D721Med (cell line): ENCODE measurements at regions not wholly inside any gene's neighbourhood (a gene's known extent, or its start where the extent isn't known, plus 50 kb on each side); places are given as distances from the start of the nearest gene placed in this dataset.

Experiments
- DNase-seq: peaks from one replicate; pipeline ENCODE4 v3.0.0; 2011; ENCODE audit warnings: low spot score; ENCODE audit not compliant: insufficient read length
- FAIRE-seq: peaks from 2 replicates; lab custom pipeline; 2011; peaks lifted over from hg19 to GRCh38; lab: Jason Lieb, UNC
- TF ChIP-seq, protein P1 (sequence below): IDR thresholded peaks from 2 replicates; pipeline ENCODE4 v1.5.1; 2012; ENCODE audit warnings: mild to moderate bottlenecking, control low read depth; ENCODE audit not compliant: insufficient read depth; ENCODE audit errors: missing control alignments

DNA sequence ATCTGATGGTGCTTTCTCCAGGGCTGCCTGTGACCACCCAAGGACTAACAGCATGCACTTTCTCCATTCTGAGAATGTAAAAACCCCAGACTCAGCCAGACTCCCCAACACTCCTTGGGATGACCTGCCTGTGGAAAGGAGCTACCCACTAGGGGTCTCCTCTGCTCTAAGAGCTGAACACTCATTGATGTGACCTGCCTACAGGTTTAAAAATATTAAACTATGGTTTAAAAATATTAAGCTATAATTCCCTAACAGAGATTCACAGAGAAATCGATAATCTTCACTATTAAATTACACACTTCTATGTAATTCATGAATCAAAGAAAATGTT is 696.2 kb upstream of the SLITRK5 start:
- FAIRE-seq (no peak), DNase-seq (no peak)
- TF ChIP-seq, protein P1, sequence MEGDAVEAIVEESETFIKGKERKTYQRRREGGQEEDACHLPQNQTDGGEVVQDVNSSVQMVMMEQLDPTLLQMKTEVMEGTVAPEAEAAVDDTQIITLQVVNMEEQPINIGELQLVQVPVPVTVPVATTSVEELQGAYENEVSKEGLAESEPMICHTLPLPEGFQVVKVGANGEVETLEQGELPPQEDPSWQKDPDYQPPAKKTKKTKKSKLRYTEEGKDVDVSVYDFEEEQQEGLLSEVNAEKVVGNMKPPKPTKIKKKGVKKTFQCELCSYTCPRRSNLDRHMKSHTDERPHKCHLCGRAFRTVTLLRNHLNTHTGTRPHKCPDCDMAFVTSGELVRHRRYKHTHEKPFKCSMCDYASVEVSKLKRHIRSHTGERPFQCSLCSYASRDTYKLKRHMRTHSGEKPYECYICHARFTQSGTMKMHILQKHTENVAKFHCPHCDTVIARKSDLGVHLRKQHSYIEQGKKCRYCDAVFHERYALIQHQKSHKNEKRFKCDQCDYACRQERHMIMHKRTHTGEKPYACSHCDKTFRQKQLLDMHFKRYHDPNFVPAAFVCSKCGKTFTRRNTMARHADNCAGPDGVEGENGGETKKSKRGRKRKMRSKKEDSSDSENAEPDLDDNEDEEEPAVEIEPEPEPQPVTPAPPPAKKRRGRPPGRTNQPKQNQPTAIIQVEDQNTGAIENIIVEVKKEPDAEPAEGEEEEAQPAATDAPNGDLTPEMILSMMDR, result peak; percentile 25

DNA sequence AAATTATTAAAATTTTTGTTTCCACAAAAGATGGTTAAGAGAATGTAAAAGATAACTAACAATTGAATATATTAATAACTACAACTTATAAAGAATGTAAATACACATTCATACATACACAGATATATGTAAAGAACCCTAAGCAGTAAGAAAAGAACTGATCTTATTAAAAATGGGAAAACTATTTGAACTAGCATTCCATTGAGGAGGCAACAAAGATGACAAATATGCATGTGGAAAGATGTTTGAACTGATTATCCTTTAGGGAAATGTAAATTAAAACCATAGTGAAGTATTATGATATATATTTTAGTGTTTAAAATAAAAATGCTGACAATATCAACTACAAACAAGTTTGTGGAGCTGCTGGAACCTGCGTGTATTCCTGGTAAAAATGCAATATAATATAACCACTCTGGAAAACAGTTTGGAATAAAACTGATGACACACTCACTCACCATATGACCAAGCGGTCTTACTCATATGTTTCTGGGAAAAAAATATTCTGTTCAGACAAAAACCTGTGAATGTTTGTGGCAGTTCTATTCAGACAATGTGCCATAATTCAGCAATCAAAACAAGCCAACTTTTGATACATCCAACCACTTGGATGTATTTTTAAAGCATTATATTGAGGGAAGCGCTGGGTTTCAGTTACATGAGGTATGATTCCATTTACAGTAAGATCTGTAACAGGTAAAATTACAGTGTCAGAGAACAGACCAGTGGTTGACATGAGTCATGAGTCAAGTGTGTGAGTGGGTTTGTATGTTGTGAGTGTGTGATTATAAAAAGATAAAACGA is 694.4 kb upstream of the SLITRK5 start:
- no peak for FAIRE-seq
- TF ChIP-seq, protein P1, result no peak
- no peak for DNase-seq

DNA sequence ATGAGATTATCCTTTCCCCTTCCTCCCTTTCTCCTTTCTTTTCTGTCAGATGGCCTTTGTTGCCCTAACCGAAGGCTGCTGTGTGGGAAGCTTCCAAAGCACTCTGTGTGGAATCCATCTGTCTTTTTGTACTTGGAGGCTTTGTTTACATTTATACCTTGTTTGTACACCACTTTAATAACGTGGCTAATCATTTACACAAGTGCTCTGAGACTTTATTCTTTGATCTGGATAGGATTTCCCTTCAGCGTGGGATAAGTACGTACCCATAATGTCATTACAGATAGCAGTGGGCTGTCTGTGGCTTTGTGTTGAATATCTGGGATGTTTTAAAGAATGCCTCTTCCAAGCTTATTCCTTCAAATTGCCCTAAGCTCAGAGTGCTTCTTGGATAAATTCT is 684.7 kb upstream of the SLITRK5 start:
- TF ChIP-seq, protein P1, result no peak
- DNase-seq (no peak), FAIRE-seq (peak; percentile 83)

DNA sequence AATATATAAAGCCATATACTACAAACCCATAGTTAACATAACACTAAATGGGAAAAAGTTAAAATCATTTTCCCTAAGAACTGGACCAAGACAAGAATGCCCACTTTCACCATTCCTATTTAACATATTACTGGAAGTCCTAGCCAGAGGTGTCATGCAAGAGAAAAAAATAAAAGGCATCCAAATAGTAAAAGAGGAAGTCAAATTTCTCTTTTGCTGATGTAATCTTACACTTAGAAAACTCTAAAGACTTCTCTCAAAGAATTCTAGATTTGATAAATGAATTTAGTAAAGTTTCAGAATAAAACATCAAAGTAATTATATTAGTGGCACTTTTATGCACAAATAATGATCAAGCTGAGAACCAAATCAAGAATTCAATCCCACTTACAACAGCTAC is 678.9 kb upstream of the SLITRK5 start:
- FAIRE-seq (no peak), DNase-seq (no peak)
- TF ChIP-seq, protein P1, result no peak

DNA sequence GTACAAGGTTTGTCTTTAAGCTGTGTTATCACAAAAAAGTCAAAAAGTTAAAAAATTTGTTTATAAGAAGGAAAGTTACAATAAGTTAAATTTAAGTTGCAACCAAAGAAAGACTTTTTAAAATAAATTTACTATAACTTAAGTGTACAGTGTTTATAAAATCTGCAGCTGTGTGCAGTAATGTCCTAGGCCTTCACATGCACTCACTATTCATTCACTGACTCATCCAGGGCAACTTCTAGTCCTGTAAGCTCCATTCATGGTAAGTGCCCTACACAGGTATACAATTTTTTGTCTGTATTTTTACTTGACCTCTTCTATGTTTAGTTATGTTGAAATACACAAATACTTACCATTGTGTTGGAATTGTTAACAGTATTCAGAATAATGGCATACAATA is 667.9 kb upstream of the SLITRK5 start:
- no peak for DNase-seq
- FAIRE-seq, result no peak
- TF ChIP-seq, protein P1, result no peak

DNA sequence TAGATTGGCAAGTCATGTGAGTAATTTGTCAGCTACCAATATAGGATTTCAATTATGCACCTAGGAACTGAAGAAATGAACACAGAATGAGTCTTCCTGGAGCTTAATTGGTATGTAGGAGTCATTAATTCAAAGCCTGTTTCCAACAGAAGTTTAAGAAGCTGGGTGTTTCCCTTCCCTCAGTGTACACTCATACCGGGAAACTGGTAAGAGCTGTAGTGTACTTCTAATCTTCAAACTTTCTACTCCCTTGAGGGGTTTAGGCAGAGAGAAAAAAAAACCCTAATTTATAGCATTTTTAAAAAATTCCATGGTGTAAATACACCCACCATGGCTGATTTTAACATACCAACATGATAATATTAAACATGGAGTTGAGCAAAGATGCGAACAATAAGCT is 665.7 kb upstream of the SLITRK5 start:
- TF ChIP-seq, protein P1, result no peak
- DNase-seq, result no peak
- no peak for FAIRE-seq

DNA sequence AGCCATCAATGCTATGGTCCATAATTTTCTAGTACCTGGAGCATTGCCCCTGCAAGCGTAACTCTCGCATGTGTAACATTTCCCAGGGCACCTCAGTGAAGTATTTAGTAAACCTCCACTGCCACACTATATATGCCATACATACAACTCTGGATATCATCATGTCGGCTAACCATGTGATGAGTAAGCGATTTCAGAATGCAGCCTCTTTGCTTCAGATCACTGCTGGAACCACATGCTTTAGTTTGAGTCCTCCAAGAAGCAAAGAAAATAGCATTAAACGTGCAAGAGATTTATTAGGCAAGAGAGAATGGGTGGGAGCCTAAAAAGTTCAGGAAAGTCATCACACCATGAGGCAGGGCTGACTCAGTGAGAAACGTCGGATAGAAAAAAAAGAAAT is 635.6 kb upstream of the SLITRK5 start:
- no peak for FAIRE-seq
- TF ChIP-seq, protein P1, result no peak
- no peak for DNase-seq
